ENCODE measurements at regions not wholly inside any gene's neighbourhood (a gene's known extent, or its start where the extent isn't known, plus 50 kb on each side); places are given as distances from the start of the nearest gene placed in this dataset.

- TF ChIP-seq CTCF (IDR thresholded peaks at IDR 0.05), result no peak
- no peak for TF ChIP-seq POLR2A (IDR thresholded peaks at IDR 0.05)
Measured at GRCh38 chr18:41814651-41815050, 140.4 kb upstream of the PIK3C3 start.
